Occipital lobe (tissue), 2 donors: ENCODE measurements at regions not wholly inside any gene's neighbourhood (a gene's known extent, or its start where the extent isn't known, plus 50 kb on each side); places are given as distances from the start of the nearest gene placed in this dataset. TPM values are rescaled to one million over a fixed set of nuclear protein-coding genes. Genes with fewer than 3 reads are reported as not detected.
"Not testable (repeated sequence)": the region's sequence is repeated elsewhere in the genome, so short reads cannot be mapped to it uniquely, and the experiment has no call there.

Experiments used
- DNase-seq: peaks from one replicate; lab custom pipeline; 2025; lab: John Stamatoyannopoulos, UW
- small RNA-seq: library from RNA; depleted of rRNA; stranded (forward); fragments of <200 nt; gene quantifications from one replicate; pipeline ENCODE3, GENCODE V24; 2014

DNA sequence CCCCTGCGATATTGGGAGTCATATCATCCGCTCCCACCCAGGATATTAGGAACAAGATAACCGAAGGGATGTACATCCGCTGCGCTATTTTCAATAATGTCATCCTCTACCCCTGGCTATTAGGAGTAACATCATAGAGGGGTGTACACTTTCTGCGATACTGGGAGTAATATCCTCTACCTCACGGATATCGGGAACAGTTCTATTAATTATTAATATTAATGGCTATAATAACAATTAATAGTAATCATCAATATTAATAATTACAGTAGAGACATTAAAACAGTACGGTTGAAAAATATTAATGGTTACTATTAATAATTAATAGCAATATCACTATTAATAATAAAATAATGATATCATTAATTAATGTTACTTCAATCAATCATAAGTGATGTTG lies 90.1 kb downstream of the OTOP1 start:
- DNase-seq = not testable (repeated sequence)

Small RNA genes in the stretch of these regions (small RNA-seq; reads per million reads assigned to genes)
- gene AC116562.3 = not detected
